ENCODE measurements at regions not wholly inside any gene's neighbourhood (a gene's known extent, or its start where the extent isn't known, plus 50 kb on each side); places are given as distances from the start of the nearest gene placed in this dataset.

DNA sequence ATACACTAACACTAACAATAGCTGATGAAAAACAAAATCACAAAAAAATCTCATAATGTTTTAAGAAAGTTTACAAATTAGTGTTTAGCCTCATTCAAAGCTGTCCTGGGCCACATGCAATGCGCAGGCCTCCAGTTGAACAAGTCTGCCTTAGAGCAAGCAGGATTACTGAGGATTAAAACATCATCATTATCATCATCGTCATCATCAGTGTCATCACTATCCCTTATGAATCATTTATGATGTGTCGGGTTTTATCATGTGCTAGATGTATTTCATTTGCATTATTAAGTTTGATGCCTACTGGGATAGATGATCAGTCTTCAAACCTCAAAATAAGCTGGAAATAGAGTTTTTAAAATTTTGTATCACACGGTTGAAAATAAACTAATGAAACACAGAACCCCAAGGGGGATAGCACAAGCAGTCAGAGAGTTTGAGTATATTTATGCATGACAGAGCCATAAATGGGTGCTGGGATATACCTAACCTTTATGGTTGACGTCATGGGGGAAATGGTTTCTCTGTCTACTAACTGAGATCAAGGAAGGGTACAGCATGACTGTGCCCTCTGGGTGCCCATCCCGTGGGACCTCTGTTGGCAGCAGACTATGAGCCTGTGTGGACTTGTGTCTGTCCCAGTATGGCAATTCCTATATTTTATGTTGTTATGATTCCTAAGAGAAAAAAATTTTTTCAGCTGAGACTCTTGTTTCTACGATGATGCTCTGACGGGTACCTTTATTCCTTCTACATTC, 150.3 kb upstream of the ADRA1B start:
- H3K27me3 ChIP-seq (ENCODE audit: control insufficient read depth, insufficient read depth, low read length): no peaks in the 10 kb centered on the region
- no peaks in the 10 kb centered on the region for H3K36me3 ChIP-seq (ENCODE audit: insufficient read depth, low read length)
- H3K9ac ChIP-seq (ENCODE audit: low read depth, low read length): no peak overlapping the region
- H3K4me1 ChIP-seq (ENCODE audit: control insufficient read depth, insufficient read depth, low read length): peaks cover 18% of the 10 kb centered on the region
- H3K9me3 ChIP-seq (replicated peaks; ENCODE audit: low read length): no peaks in the 10 kb centered on the region
- H3K4me2 ChIP-seq (ENCODE audit: low read length): no peak overlapping the region
- no peak overlapping the region for H3K4me3 ChIP-seq (ENCODE audit: low read length)

DNA sequence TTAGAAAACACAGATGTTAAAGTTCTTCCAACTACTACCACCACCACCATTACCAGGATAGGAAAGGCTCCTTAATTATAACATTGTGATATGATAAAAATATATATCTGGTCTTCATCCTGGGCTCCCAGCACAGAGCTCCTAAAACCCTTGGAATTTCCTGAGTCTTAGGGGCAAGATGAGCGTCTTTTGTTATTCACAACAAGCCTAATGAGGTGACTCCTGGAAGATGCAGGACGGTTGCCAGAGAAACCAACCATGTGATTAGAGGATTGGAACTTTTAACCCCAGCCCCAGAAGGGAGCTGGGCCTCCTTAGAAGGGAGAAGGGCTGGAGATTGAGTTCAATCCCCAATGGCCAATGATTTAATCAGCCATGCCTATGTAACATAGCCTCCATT, 148.0 kb upstream of the ADRA1B start:
- no peak overlapping the region for H3K9ac ChIP-seq (ENCODE audit: low read depth, low read length)
- no peaks in the 10 kb centered on the region for H3K9me3 ChIP-seq (replicated peaks; ENCODE audit: low read length)
- H3K4me3 ChIP-seq (ENCODE audit: low read length): no peak overlapping the region
- no peaks in the 10 kb centered on the region for H3K36me3 ChIP-seq (ENCODE audit: insufficient read depth, low read length)
- H3K4me2 ChIP-seq (ENCODE audit: low read length): no peak overlapping the region
- no peaks in the 10 kb centered on the region for H3K27me3 ChIP-seq (ENCODE audit: control insufficient read depth, insufficient read depth, low read length)
- peaks cover 24% of the 10 kb centered on the region for H3K4me1 ChIP-seq (ENCODE audit: control insufficient read depth, insufficient read depth, low read length)

DNA sequence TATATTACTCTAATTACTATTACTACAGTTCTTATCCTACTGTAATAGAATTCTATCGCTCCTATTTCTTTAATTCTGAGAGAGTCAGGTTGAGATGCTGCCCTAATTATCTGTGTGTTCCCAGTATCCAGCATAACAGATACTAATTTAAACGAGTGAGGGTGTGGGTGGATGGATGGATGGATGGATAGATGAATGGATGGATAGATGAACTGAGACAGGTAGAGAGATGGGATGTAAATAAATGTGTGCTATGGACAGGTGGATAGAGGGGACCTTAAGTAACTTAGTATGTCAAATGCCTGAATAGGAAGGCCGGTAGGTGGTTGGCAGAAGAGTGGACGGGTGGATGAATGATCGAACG, 143.6 kb upstream of the ADRA1B start:
- Histone ChIP-seq H3K9ac (ENCODE audit: low read depth, low read length) (peak overlapping the region; percentile 82), H3K4me1 (ENCODE audit: control insufficient read depth, insufficient read depth, low read length) (peaks cover 24% of the 10 kb centered on the region), H3K4me3 (ENCODE audit: low read length) (peak overlapping the region; percentile 68), H3K4me2 (ENCODE audit: low read length) (peak overlapping the region; percentile 95), H3K27me3 (ENCODE audit: control insufficient read depth, insufficient read depth, low read length) (no peaks in the 10 kb centered on the region), H3K36me3 (ENCODE audit: insufficient read depth, low read length) (no peaks in the 10 kb centered on the region), H3K9me3 (replicated peaks; ENCODE audit: low read length) (no peaks in the 10 kb centered on the region)

DNA sequence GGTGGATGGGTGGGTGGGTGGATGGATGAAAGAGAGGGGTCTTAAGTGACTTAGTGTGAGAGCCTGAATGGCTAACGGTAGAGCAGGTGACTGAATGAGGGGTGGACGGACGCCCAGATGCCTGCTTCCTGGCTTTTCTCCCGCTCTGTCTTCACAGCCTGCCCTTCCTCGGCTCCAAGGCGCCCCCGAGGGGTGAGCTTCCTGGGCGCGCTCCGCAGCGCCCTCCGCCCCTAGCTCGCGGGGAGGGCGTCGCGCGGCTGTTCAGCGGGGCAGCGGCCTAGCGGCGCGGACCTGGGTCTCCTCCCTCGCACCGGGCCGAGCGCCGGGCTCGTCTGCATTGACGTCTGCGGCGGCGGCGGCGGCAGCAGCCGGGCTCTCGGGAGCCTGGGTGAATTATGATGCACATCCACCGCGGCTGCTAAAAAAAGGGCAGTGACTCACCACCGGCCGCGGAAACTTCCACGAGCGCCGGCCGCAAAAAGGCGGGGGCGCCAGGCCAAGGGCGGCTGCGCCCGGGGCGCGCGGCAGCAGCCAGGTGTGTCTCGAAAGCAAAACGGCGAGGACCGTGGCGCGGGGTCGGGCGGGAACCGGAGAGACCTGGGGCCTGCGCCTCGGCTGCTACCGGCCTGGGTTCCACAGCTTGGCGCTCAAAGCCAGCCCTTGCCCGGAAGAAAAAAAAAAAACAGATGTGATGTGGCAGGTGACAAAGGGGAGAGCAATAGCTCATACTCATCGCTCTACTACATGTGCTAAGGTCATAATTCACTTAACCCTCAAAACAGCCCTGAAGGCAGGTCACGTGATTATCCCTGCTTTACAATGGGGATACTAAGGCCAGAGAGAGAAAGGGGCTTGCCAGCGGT, 143.0 kb upstream of the ADRA1B start:
- Histone ChIP-seq H3K9ac (ENCODE audit: low read depth, low read length) (peak overlapping the region; percentile 82), H3K4me2 (ENCODE audit: low read length) (peak overlapping the region; percentile 95), H3K4me1 (ENCODE audit: control insufficient read depth, insufficient read depth, low read length) (peaks cover 30% of the 10 kb centered on the region), H3K9me3 (replicated peaks; ENCODE audit: low read length) (no peaks in the 10 kb centered on the region), H3K27me3 (ENCODE audit: control insufficient read depth, insufficient read depth, low read length) (no peaks in the 10 kb centered on the region), H3K4me3 (ENCODE audit: low read length) (peak overlapping the region; percentile 68), H3K36me3 (ENCODE audit: insufficient read depth, low read length) (no peaks in the 10 kb centered on the region)

DNA sequence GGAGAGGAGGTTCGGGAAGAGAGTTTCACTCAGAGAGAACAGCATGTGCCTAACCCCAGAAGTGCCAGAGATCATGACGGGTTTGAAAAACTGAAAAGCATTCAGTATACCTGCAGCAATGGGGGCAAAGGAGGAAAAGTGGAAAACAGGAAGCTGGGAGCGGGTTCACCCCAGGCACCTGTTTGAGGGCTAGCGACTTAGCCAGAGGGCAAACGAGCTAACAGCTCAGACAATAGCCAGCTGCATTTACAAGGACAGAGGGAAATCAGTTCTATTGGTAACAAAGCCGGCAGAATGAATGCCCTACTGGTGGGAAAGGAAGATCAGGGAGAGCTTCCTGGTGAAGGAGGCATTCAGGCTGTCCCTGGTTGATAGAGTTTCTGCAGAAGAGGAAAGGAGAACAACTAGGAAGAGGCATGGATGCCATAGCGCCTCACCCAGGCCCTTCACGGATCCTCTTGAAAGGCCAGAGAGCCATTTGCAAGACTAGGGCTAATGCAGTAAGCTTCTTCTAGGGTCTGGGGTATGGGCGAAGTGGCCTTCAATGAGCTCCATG, 141.7 kb upstream of the ADRA1B start:
- Histone ChIP-seq H3K9ac (ENCODE audit: low read depth, low read length) (no peak overlapping the region), H3K36me3 (ENCODE audit: insufficient read depth, low read length) (no peaks in the 10 kb centered on the region), H3K4me1 (ENCODE audit: control insufficient read depth, insufficient read depth, low read length) (peaks cover 41% of the 10 kb centered on the region), H3K4me2 (ENCODE audit: low read length) (no peak overlapping the region), H3K9me3 (replicated peaks; ENCODE audit: low read length) (no peaks in the 10 kb centered on the region), H3K4me3 (ENCODE audit: low read length) (no peak overlapping the region), H3K27me3 (ENCODE audit: control insufficient read depth, insufficient read depth, low read length) (no peaks in the 10 kb centered on the region)

DNA sequence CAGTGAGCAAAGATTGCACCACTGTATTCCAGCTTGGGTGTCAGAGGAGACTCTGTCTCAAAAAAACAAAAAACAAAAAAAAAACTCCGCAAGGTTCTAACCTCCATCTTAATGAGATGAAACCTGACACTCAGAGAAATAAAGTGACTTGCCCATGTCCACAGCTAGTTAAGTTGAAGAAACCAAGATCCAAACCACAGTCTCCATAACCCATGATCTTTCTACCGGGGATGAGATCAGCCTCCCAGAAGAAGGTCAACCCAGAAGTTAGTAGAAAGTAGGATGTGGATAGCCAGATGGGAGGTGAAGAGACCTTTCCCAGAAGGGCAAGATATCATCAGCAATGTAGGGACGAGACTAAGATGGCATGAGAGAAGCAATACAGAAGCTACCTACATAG, 140.4 kb upstream of the ADRA1B start:
- Histone ChIP-seq H3K27me3 (ENCODE audit: control insufficient read depth, insufficient read depth, low read length) (no peaks in the 10 kb centered on the region), H3K4me1 (ENCODE audit: control insufficient read depth, insufficient read depth, low read length) (peaks cover 49% of the 10 kb centered on the region), H3K9ac (ENCODE audit: low read depth, low read length) (no peak overlapping the region), H3K4me2 (ENCODE audit: low read length) (no peak overlapping the region), H3K36me3 (ENCODE audit: insufficient read depth, low read length) (no peaks in the 10 kb centered on the region), H3K9me3 (replicated peaks; ENCODE audit: low read length) (no peaks in the 10 kb centered on the region), H3K4me3 (ENCODE audit: low read length) (no peak overlapping the region)

DNA sequence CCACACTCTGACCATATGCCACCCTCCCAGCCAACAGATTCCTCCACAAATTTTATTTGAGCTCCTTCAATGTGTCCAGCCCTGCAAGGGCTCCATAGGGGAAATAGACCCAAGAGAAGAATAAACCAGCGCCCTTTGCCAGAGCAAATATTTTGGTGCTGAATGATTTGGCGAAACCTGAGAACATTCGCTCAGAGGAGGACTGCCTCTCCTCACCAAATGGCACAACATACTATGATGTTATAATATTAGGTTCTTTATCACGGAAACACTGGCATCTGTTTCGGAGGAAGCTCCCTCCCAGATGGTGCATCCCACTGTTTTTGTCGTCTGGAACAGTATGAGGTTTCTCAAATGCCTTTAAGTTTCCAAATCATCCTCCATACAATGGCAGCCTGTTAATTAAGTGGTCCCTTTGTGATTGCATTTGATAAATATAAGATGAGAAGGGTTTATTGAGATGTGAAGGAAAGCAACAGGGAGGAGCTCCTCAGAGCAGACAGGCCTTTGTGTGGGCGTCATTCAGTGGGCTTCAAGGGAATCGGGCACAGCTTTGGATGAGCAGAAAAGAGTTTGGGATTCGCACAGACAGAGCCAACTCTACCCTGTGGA, 139.1 kb upstream of the ADRA1B start:
- Histone ChIP-seq H3K4me1 (ENCODE audit: control insufficient read depth, insufficient read depth, low read length) (peaks cover 58% of the 10 kb centered on the region), H3K36me3 (ENCODE audit: insufficient read depth, low read length) (no peaks in the 10 kb centered on the region), H3K9ac (ENCODE audit: low read depth, low read length) (no peak overlapping the region), H3K4me2 (ENCODE audit: low read length) (no peak overlapping the region), H3K4me3 (ENCODE audit: low read length) (no peak overlapping the region), H3K27me3 (ENCODE audit: control insufficient read depth, insufficient read depth, low read length) (no peaks in the 10 kb centered on the region), H3K9me3 (replicated peaks; ENCODE audit: low read length) (no peaks in the 10 kb centered on the region)

DNA sequence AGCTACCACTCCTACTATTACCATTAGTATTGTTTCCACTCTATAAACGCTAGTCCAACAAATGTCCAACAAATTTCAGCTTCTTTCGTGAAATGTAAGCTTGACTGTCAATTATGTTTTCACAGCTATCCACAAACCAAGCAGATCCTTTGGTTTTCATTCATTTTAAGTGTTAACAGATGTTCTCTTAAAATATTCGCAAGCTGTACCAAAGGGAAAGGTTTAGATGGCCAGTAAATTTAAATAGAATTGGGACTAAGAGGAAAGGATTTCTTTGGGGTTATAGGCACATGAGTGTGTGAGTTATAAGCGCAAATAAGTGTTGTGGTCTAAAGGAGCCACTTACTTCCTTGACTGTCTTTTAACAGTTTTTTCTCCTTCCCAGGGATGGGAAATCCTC, 136.8 kb upstream of the ADRA1B start:
- Histone ChIP-seq H3K36me3 (ENCODE audit: insufficient read depth, low read length) (no peaks in the 10 kb centered on the region), H3K4me2 (ENCODE audit: low read length) (peak overlapping the region; percentile 37), H3K27me3 (ENCODE audit: control insufficient read depth, insufficient read depth, low read length) (no peaks in the 10 kb centered on the region), H3K4me3 (ENCODE audit: low read length) (no peak overlapping the region), H3K9ac (ENCODE audit: low read depth, low read length) (peak overlapping the region; percentile 35), H3K9me3 (replicated peaks; ENCODE audit: low read length) (no peaks in the 10 kb centered on the region), H3K4me1 (ENCODE audit: control insufficient read depth, insufficient read depth, low read length) (peaks cover 47% of the 10 kb centered on the region)

DNA sequence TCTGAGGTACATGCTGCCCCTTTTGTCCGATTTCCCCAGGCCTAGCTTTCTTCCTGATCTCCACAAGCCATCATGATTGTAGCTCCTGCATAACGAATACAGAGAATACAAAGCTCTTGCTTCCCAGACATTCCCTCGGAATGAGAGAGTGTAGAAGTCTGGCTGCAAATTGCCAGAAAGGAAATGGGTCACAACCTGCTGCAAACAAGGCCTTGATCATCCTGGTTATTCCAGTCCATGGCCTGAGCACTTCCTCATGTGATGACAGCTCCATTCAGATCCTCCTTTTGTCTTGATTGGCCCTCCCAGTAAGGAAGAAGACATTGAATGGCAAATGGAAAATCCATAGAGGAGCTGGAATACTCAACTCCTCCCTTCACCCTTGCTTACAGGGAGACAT, 136.0 kb upstream of the ADRA1B start:
- H3K4me2 ChIP-seq (ENCODE audit: low read length): no peak overlapping the region
- H3K27me3 ChIP-seq (ENCODE audit: control insufficient read depth, insufficient read depth, low read length): no peaks in the 10 kb centered on the region
- H3K36me3 ChIP-seq (ENCODE audit: insufficient read depth, low read length): no peaks in the 10 kb centered on the region
- peaks cover 47% of the 10 kb centered on the region for H3K4me1 ChIP-seq (ENCODE audit: control insufficient read depth, insufficient read depth, low read length)
- H3K4me3 ChIP-seq (ENCODE audit: low read length): no peak overlapping the region
- H3K9ac ChIP-seq (ENCODE audit: low read depth, low read length): no peak overlapping the region
- H3K9me3 ChIP-seq (replicated peaks; ENCODE audit: low read length): no peaks in the 10 kb centered on the region

DNA sequence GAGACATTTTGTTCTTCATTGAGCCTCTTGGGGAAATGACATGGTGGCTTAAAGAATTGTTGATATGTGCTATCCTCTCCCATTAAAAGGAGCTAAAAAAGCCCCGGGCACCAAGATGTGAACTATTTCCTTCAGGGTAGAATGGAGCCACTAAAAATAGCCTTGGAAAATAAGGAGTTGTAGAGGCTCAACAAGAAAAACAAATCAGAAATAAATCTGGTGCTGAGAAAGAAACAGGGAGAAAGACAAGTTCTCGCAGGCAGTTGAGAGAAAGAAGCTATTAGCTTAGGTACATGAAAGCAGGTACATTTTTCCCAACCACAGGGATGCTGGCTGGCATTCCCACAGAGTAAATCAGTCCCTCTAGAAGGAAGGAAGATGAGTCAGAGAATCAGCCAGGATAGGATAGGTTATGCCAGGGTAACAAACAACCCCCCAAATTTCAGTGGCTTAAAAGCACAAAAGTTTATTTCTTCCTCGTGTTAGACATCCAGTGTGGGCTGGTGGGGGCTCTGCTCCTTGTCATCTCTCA, 134.6 kb upstream of the ADRA1B start:
- H3K36me3 ChIP-seq (ENCODE audit: insufficient read depth, low read length): no peaks in the 10 kb centered on the region
- H3K9me3 ChIP-seq (replicated peaks; ENCODE audit: low read length): no peaks in the 10 kb centered on the region
- no peak overlapping the region for H3K4me3 ChIP-seq (ENCODE audit: low read length)
- H3K9ac ChIP-seq (ENCODE audit: low read depth, low read length): no peak overlapping the region
- H3K4me2 ChIP-seq (ENCODE audit: low read length): no peak overlapping the region
- H3K27me3 ChIP-seq (ENCODE audit: control insufficient read depth, insufficient read depth, low read length): no peaks in the 10 kb centered on the region
- peaks cover 58% of the 10 kb centered on the region for H3K4me1 ChIP-seq (ENCODE audit: control insufficient read depth, insufficient read depth, low read length)
